Mucosa of descending colon (tissue), 3 donors: ENCODE measurements at regions not wholly inside any gene's neighbourhood (a gene's known extent, or its start where the extent isn't known, plus 50 kb on each side); places are given as distances from the start of the nearest gene placed in this dataset.

ENCODE experiments used
- ATAC-seq: fragments of 200-7000 bp; cut with Tn5 transposase; one replicate; pipeline ENCODE4 v1.9.1; 2020; ENCODE audit warnings: mild to moderate bottlenecking, moderate library complexity
- DNase-seq, 3 donors: peaks; one replicate each; pipeline ENCODE4 v3.0.0-alpha.2; 2020
- H3K36me3 ChIP-seq: fragments of 200-600 bp; one replicate; pipeline ENCODE4 v1.8.0; 2021; ENCODE audit warnings: low read depth, mild to moderate bottlenecking
- H3K4me1 ChIP-seq: fragments of 200-600 bp; one replicate; pipeline ENCODE4 v1.8.0; 2021; ENCODE audit warnings: low read depth, mild to moderate bottlenecking
- H3K4me3 ChIP-seq: fragments of 200-600 bp; one replicate; pipeline ENCODE4 v1.8.0; 2021; ENCODE audit warnings: mild to moderate bottlenecking
- H3K9me3 ChIP-seq: fragments of 200-600 bp; one replicate; pipeline ENCODE4 v1.8.0; 2021; ENCODE audit warnings: mild to moderate bottlenecking
- intact Hi-C, 2 donors: fragments of 100-400 bp; cut with DNase I in 1 of 2; cut with micrococcal nuclease in 1 of 2; formaldehyde crosslinking; loops; one replicate each; pipeline versions ENCODE4 v1.11.0 to v1.11.1; 2022; cut with DNase I, micrococcal nuclease
- TF ChIP-seq, protein P1 (sequence below): fragments of 200-600 bp; IDR thresholded peaks from one replicate; pipeline ENCODE4 v1.8.0; 2022; ENCODE audit warnings: antibody characterized with exemption, mild to moderate bottlenecking
- donor health status: DM: no; HTN: no; CAD: no; lungs with moderate emphysema.
- donor health status: DM: no; HTN: no; CAD: no.
- donor health status: DM: no; HTN: yes; CAD: no.

GRCh38 chr13:68261105-68261504 is 1031.0 kb upstream of the PCDH9 start:
- no peaks in the 10 kb centered on the region for H3K36me3 ChIP-seq
- H3K4me3 ChIP-seq = no peak overlapping the region
- TF ChIP-seq, protein P1, sequence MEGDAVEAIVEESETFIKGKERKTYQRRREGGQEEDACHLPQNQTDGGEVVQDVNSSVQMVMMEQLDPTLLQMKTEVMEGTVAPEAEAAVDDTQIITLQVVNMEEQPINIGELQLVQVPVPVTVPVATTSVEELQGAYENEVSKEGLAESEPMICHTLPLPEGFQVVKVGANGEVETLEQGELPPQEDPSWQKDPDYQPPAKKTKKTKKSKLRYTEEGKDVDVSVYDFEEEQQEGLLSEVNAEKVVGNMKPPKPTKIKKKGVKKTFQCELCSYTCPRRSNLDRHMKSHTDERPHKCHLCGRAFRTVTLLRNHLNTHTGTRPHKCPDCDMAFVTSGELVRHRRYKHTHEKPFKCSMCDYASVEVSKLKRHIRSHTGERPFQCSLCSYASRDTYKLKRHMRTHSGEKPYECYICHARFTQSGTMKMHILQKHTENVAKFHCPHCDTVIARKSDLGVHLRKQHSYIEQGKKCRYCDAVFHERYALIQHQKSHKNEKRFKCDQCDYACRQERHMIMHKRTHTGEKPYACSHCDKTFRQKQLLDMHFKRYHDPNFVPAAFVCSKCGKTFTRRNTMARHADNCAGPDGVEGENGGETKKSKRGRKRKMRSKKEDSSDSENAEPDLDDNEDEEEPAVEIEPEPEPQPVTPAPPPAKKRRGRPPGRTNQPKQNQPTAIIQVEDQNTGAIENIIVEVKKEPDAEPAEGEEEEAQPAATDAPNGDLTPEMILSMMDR = no peak
- ATAC-seq (no peak), DNase-seq (no peak)
- intact Hi-C loops = no loop called here
- no peaks in the 10 kb centered on the region for H3K4me1 ChIP-seq
- no peaks in the 10 kb centered on the region for H3K9me3 ChIP-seq

- no peaks in the 10 kb centered on the region for H3K4me1 ChIP-seq
- no peak overlapping the region for H3K4me3 ChIP-seq
- H3K9me3 ChIP-seq = no peaks in the 10 kb centered on the region
- DNase-seq (no peak), ATAC-seq (no peak)
- TF ChIP-seq, protein P1 = no peak
- intact Hi-C loops = no loop called here
- H3K36me3 ChIP-seq = no peaks in the 10 kb centered on the region
Observed at GRCh38 chr13:68257111-68257842, 1027.1 kb upstream of the PCDH9 start.

- TF ChIP-seq, protein P1 = no peak
- intact Hi-C loops = no loop called here
- DNase-seq = no peak
- no peaks in the 10 kb centered on the region for H3K4me1 ChIP-seq
- H3K4me3 ChIP-seq = no peak overlapping the region
- no peaks in the 10 kb centered on the region for H3K36me3 ChIP-seq
- ATAC-seq = no peak
- no peaks in the 10 kb centered on the region for H3K9me3 ChIP-seq
Observed at GRCh38 chr13:68254151-68254550, 1024.0 kb upstream of the PCDH9 start.

DNA sequence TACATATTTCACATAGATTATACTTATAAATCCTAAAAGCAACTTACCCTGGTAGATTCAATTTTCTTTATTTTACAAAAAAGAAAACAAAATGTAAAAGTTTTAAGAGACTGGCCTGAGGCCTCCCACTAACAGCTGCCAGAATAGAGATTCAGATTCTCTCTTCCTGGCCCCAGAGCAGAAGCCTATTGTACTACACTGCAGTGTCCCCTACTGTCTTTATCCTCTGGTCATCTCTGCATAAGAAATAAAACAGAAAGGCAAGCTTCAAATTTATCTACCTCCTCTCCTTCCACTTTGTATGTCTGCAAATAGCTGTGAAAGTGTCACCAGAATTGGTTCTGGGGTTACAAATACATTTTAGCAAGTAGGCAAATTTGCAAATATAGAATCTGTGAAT is 1004.1 kb upstream of the PCDH9 start:
- Histone ChIP-seq H3K4me1 (no peaks in the 10 kb centered on the region), H3K9me3 (no peaks in the 10 kb centered on the region), H3K4me3 (no peak overlapping the region), H3K36me3 (no peaks in the 10 kb centered on the region)
- intact Hi-C loops = no loop called here
- TF ChIP-seq, protein P1 = no peak
- no peak for ATAC-seq
- peak in 1 of 3 donors; percentile 6 for DNase-seq

- intact Hi-C loops = no loop called here
- DNase-seq (no peak), ATAC-seq (no peak)
- H3K4me3 ChIP-seq = no peak overlapping the region
- H3K9me3 ChIP-seq = no peaks in the 10 kb centered on the region
- no peaks in the 10 kb centered on the region for H3K36me3 ChIP-seq
- TF ChIP-seq, protein P1 = no peak
- no peaks in the 10 kb centered on the region for H3K4me1 ChIP-seq
Observed at GRCh38 chr13:68232351-68233130, 1002.4 kb upstream of the PCDH9 start.
